Stimulated activated CD4-positive, alpha-beta T cell treated with anti-CD3 and anti-CD28 coated beads, Interleukin-4, amount 100 ng/mL, for 24 hours (primary cell): ENCODE measurements at regions not wholly inside any gene's neighbourhood (a gene's known extent, or its start where the extent isn't known, plus 50 kb on each side); places are given as distances from the start of the nearest gene placed in this dataset.
"Not testable (repeated sequence)": the region's sequence is repeated elsewhere in the genome, so short reads cannot be mapped to it uniquely, and the experiment has no call there.

Experiments used
- DNase-seq: peaks from one replicate; pipeline ENCODE4 v3.0.0-alpha.2; 2020

GRCh38 chr4:179625406-179625805, 2183.2 kb upstream of the AGA start:
- no peak for DNase-seq

GRCh38 chr4:179626687-179627086, 2184.4 kb upstream of the AGA start:
- DNase-seq: no peak

GRCh38 chr4:179631321-179631720, 2189.1 kb upstream of the AGA start:
- DNase-seq: no peak

GRCh38 chr4:179634862-179635261, 2192.6 kb upstream of the AGA start:
- no peak for DNase-seq

- DNase-seq: no peak
Measured at GRCh38 chr4:179662522-179662921, 2220.3 kb upstream of the AGA start.

GRCh38 chr4:179663641-179664429, 2221.6 kb upstream of the AGA start:
- no peak for DNase-seq

- no peak for DNase-seq
Measured at GRCh38 chr4:179664430-179665027, 2222.3 kb upstream of the AGA start.

- no peak for DNase-seq
Measured at GRCh38 chr4:179666226-179666625, 2224.0 kb upstream of the AGA start.

GRCh38 chr4:179671609-179672008, 2229.4 kb upstream of the AGA start:
- DNase-seq: no peak

GRCh38 chr4:179678093-179678814, 2236.0 kb upstream of the AGA start:
- no peak for DNase-seq

- DNase-seq: not testable (repeated sequence)
Measured at GRCh38 chr4:179683661-179684060, 2241.4 kb upstream of the AGA start.

GRCh38 chr4:179692222-179692621, 2250.0 kb upstream of the AGA start:
- DNase-seq: no peak

GRCh38 chr4:179695175-179695574, 2252.9 kb upstream of the AGA start:
- DNase-seq: no peak

- DNase-seq: no peak
Measured at GRCh38 chr4:179698321-179698720, 2256.1 kb upstream of the AGA start.

- no peak for DNase-seq
Measured at GRCh38 chr4:179709961-179710624, 2267.9 kb upstream of the AGA start.

GRCh38 chr4:179719766-179720450, 2277.7 kb upstream of the AGA start:
- no peak for DNase-seq

- not testable (repeated sequence) for DNase-seq
Measured at GRCh38 chr4:179726491-179726890, 2284.3 kb upstream of the AGA start.

GRCh38 chr4:179728305-179728704, 2286.1 kb upstream of the AGA start:
- no peak for DNase-seq

- not testable (repeated sequence) for DNase-seq
Measured at GRCh38 chr4:179736820-179737219, 2294.6 kb upstream of the AGA start.

GRCh38 chr4:179738822-179739221, 2296.6 kb upstream of the AGA start:
- DNase-seq: no peak

GRCh38 chr4:179747218-179747910, 2305.1 kb upstream of the AGA start:
- no peak for DNase-seq

GRCh38 chr4:179748837-179749236, 2306.6 kb upstream of the AGA start:
- no peak for DNase-seq
